ENCODE measurements at regions not wholly inside any gene's neighbourhood (a gene's known extent, or its start where the extent isn't known, plus 50 kb on each side); places are given as distances from the start of the nearest gene placed in this dataset.

- no peak overlapping the region for H3K4me3 Mint-ChIP-seq (ENCODE audit: unreplicated experiment)
- H3K9me3 Mint-ChIP-seq (ENCODE audit: unreplicated experiment): no peaks in the 10 kb centered on the region
- H3K27ac Mint-ChIP-seq (ENCODE audit: unreplicated experiment): no peak overlapping the region
- peaks cover 11% of the 10 kb centered on the region for H3K27me3 Mint-ChIP-seq (ENCODE audit: unreplicated experiment)
- DNase-seq (ENCODE audit: extremely low spot score, unreplicated experiment): no peak
- H3K4me1 Mint-ChIP-seq (ENCODE audit: unreplicated experiment): no peaks in the 10 kb centered on the region
- no peak for TF ChIP-seq CTCF (IDR thresholded peaks at IDR 0.05)
- H3K36me3 Mint-ChIP-seq (ENCODE audit: unreplicated experiment): no peaks in the 10 kb centered on the region
Observed at GRCh38 chr4:14125375-14126129, 498.0 kb upstream of the BOD1L1 start.

GRCh38 chr4:14130551-14130950 is 503.0 kb upstream of the BOD1L1 start:
- Mint-ChIP-seq H3K36me3 (ENCODE audit: unreplicated experiment) (no peaks in the 10 kb centered on the region), H3K4me3 (ENCODE audit: unreplicated experiment) (no peak overlapping the region), H3K27me3 (ENCODE audit: unreplicated experiment) (no peaks in the 10 kb centered on the region), H3K27ac (ENCODE audit: unreplicated experiment) (no peak overlapping the region), H3K4me1 (ENCODE audit: unreplicated experiment) (no peaks in the 10 kb centered on the region), H3K9me3 (ENCODE audit: unreplicated experiment) (no peaks in the 10 kb centered on the region)
- no peak for TF ChIP-seq CTCF (IDR thresholded peaks at IDR 0.05)
- DNase-seq (ENCODE audit: extremely low spot score, unreplicated experiment): no peak

GRCh38 chr4:14131335-14131734 is 503.8 kb upstream of the BOD1L1 start:
- no peak overlapping the region for H3K4me3 Mint-ChIP-seq (ENCODE audit: unreplicated experiment)
- H3K9me3 Mint-ChIP-seq (ENCODE audit: unreplicated experiment): no peaks in the 10 kb centered on the region
- no peaks in the 10 kb centered on the region for H3K36me3 Mint-ChIP-seq (ENCODE audit: unreplicated experiment)
- TF ChIP-seq CTCF (IDR thresholded peaks at IDR 0.05): no peak
- no peaks in the 10 kb centered on the region for H3K27me3 Mint-ChIP-seq (ENCODE audit: unreplicated experiment)
- no peak overlapping the region for H3K27ac Mint-ChIP-seq (ENCODE audit: unreplicated experiment)
- DNase-seq (ENCODE audit: extremely low spot score, unreplicated experiment): no peak
- H3K4me1 Mint-ChIP-seq (ENCODE audit: unreplicated experiment): no peaks in the 10 kb centered on the region

- H3K27me3 Mint-ChIP-seq (ENCODE audit: unreplicated experiment): peaks cover 1% of the 10 kb centered on the region
- H3K4me3 Mint-ChIP-seq (ENCODE audit: unreplicated experiment): no peak overlapping the region
Observed at GRCh38 chr4:14132301-14132700, 504.8 kb upstream of the BOD1L1 start.

GRCh38 chr4:14138106-14138505 is 510.6 kb upstream of the BOD1L1 start:
- H3K9me3 Mint-ChIP-seq (ENCODE audit: unreplicated experiment): peaks cover 7% of the 10 kb centered on the region
- peaks cover 6% of the 10 kb centered on the region for H3K27me3 Mint-ChIP-seq (ENCODE audit: unreplicated experiment)
- no peaks in the 10 kb centered on the region for H3K4me1 Mint-ChIP-seq (ENCODE audit: unreplicated experiment)
- TF ChIP-seq CTCF (IDR thresholded peaks at IDR 0.05): no peak
- no peaks in the 10 kb centered on the region for H3K36me3 Mint-ChIP-seq (ENCODE audit: unreplicated experiment)
- no peak for DNase-seq (ENCODE audit: extremely low spot score, unreplicated experiment)
- no peak overlapping the region for H3K4me3 Mint-ChIP-seq (ENCODE audit: unreplicated experiment)
- H3K27ac Mint-ChIP-seq (ENCODE audit: unreplicated experiment): no peak overlapping the region

More at GRCh38 chr4:14132301-14132700, 504.8 kb upstream of the BOD1L1 start:
- H3K36me3 Mint-ChIP-seq (ENCODE audit: unreplicated experiment): no peaks in the 10 kb centered on the region
- DNase-seq (ENCODE audit: extremely low spot score, unreplicated experiment): no peak
- no peaks in the 10 kb centered on the region for H3K4me1 Mint-ChIP-seq (ENCODE audit: unreplicated experiment)
- no peak for TF ChIP-seq CTCF (IDR thresholded peaks at IDR 0.05)
- no peaks in the 10 kb centered on the region for H3K9me3 Mint-ChIP-seq (ENCODE audit: unreplicated experiment)
- H3K27ac Mint-ChIP-seq (ENCODE audit: unreplicated experiment): no peak overlapping the region
